HG03095 (cell line): ENCODE measurements at regions not wholly inside any gene's neighbourhood (a gene's known extent, or its start where the extent isn't known, plus 50 kb on each side); places are given as distances from the start of the nearest gene placed in this dataset.

ENCODE experiments used
- ATAC-seq: cut with Tn5 transposase; IDR thresholded peaks from one replicate; pipeline ENCODE4 v1.9.1; 2021; ENCODE audit warnings: moderate library complexity; ENCODE audit not compliant: unreplicated experiment

DNA sequence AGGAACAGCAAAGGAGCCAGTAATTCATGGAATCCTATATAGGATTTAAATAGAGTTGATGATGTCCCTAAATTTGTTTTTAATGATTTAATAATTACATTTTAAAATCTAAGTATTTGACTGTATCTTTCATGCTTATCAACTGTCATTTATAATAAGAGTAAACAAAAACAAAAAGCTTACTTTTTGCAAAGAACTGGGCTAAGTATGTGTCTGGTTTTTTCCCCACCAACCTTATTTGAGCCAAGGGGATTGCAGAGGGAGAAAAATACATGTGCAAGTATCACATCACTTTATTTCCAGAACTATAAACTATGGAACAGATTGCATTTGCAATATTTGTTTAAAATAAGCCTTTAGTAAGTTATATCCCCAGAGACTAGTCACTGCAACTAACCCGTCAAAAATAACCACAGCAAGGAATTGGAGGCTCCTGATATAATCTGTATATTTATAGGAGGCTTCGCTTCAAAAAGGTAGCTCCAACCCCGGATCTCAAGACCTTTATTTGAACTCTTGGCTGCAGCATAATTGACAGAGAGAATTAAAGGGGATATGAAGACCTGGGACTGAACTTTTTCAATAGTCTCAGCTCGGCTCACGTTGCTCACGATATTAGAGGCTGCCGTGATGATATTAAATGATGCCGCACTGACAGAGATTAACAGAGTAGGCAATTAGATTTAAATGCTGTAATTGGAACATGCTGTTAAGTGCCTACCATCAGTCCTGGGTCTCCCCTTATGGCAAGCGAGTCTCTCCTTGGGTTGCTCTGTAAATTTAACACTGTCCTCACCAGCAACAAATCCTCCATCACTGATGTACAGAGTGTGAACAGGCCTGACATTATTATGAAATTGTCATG, 329.1 kb upstream of the NFIA start:
- no peak for ATAC-seq

GRCh38 chr1:60751306-60751705, 331.1 kb upstream of the NFIA start:
- ATAC-seq = no peak

- no peak for ATAC-seq
These were observed 335.0 kb upstream of the NFIA start for GRCh38 chr1:60747353-60747752.

DNA sequence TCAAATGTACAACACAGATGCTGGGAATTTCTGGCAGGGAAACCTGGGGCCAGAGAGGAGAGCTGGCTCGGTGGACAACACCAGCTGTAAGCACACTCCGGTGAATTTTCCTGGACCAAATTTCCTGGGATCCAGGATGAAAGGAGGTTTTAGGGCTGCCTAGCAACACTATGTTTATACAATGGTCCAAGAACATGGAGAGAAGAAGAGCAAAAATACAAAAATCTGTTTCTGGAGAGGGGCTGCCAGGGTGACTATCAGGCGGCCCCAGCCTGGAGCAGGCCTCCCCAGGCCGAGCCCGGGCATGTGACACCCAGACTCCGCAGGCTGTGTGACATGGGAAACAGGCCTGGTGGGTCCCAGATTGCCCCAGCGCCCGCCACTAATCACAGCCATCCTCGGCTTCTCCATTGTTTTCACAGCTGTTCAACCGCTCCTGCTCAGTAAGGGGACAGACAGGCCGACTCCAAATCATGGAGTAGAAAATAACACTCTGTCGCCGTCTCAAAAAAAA, 336.0 kb upstream of the NFIA start:
- no peak for ATAC-seq

DNA sequence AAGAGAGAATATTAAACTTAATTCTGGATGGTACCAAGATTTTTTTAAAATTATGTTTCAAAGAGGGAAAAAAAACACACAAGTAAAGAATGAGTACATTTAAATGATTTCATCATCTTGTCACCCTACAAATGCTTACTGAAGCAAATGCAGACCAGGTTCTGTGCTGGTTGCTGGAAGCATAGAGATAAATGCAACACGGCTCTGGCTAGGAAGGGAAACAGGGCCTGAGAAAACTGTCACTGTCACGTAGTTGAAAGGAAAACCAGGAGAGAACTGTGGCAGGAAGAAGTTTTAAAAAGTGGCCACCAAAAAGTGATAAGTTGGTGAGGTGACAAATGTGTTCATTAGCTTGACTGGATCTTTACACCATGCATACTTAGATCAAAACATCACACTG, 336.9 kb upstream of the NFIA start:
- no peak for ATAC-seq

DNA sequence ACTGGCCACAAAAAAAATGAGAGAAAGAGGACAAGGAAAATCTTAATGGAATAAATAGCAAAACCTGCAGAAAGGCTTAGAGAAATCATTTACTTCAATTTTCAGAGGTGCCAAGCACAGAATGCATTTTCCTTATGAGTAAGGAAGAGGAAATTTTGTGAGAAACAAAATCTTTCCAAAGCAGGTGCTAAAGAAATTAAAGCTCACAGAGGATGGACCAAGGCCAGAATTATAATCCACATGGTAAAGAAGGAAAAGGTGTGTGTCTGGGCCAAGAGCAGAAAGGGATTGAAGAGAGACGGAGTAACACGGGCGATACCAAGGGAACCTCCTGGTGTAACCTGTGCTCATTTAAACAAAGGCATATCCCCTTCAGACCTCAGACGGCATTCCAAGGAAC, 340.0 kb upstream of the NFIA start:
- ATAC-seq = no peak

DNA sequence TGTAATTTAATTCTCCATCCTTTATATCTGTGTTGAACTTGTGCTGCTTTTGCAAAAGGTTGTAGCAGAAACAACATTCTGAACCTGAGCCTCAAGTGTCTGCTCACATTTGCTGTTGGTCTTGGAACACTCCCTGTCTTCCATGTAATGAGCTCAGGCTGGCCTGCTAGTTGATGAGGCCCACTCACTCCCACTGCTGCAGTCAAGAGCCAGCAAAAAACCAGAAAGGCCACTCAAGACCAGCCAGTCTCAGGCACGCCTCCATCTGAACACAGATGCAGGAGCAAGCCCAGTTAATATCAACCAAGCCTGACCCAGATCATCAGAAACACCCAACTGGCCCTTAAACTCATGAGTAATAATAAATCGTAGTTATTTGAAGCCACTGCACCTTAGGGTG, 342.2 kb upstream of the NFIA start:
- ATAC-seq = no peak

GRCh38 chr1:60739729-60740128, 342.6 kb upstream of the NFIA start:
- no peak for ATAC-seq

GRCh38 chr1:60732977-60733401, 349.4 kb upstream of the NFIA start:
- ATAC-seq = no peak

DNA sequence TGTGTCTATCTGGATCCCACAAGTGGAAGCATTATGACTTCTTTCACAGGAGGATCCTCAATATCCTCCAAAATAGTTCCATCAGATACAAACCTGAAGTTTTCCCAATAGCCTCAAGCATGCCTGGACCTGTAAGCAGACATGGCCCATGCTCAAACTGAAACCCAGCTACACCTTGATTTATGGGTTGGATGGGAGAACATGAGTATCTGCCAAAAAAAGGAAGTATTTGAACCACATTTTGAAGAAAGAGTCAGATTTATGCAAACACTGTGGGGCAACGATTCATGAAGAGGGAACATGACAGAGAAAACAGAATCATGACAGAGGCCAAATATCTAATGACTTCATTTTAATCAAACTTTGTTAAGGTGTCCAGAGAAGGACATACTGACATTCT, 351.0 kb upstream of the NFIA start:
- no peak for ATAC-seq

GRCh38 chr1:60727552-60727951, 354.8 kb upstream of the NFIA start:
- no peak for ATAC-seq

- no peak for ATAC-seq
These were observed 365.9 kb upstream of the NFIA start for GRCh38 chr1:60716472-60716871.

- no peak for ATAC-seq
These were observed 366.4 kb upstream of the NFIA start for GRCh38 chr1:60715970-60716369.

- ATAC-seq = no peak
These were observed 372.9 kb upstream of the NFIA start for GRCh38 chr1:60709426-60709825.

DNA sequence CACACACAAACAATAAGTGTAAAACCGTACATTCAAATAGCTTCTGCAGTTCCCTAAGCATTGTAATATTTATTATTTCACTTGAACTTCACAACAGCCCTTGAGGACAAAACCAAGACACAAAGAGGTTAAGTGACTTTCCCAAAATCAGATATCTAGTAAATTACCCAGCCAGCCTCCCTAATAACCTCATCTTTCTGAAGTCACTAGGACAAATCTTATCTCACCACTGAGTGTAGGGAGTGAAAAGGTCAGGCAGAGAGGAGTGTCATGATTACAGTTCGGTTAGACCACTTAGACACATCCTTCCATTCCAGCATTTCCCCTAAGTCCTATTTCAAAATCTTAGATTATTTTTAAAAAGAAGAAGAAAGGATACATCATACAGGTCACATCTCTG, 377.3 kb upstream of the NFIA start:
- no peak for ATAC-seq

GRCh38 chr1:60703155-60703554, 379.2 kb upstream of the NFIA start:
- ATAC-seq = no peak

DNA sequence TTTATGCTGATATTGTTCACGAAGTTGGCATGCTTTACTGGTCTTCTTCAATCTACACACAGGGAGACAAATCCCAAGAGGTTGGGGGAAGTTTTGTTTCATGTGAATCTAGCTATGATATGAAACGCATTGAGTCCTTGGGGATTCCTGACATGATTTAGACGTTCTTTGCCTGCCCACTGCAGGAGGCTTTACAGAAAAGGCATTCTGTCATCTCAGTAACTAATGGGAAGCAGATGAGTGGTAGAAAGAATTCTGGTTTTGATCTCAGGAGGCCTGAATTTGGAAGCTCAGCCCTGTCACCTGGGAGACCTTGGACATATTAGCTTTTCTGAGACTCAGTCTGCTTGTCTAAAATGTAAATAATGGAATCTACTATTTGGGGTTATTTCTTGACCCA, 383.0 kb upstream of the NFIA start:
- no peak for ATAC-seq

DNA sequence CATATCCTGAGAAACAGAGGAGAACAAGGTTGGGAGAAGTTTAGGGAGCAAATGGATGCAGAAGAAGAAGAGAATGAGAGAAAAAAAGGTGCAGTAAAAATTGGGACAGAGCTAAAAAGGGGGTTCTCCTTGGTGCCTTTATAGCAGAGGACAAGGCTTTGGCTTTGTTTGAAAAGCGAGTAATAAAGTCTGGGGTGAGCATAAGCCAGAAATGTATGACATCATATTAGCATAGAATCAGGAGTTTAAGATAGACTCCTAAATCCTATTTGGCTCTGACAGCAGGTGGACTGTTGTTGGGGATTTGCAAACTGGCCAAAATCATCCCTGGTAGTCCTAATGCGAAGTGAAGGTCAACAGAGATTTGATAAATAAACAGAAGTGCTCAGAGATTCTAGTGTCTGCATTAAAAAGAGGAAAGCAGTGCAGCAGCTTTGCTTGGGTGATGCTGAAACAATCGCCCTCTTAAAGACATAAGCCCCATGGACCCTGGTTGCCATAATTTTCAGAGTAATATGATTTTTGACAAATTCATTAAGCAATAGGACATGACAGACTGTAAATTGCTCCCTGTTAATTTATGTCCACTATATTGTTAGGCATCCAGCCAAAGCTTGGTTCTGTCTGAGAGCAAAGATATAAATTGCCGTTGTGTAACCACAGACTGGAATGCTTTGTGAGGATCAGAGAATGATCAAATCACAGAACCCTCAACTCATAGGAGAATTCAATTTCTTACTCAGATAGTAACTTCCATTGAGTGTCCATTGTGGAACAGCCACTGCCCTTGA, 385.0 kb upstream of the NFIA start:
- ATAC-seq = no peak

DNA sequence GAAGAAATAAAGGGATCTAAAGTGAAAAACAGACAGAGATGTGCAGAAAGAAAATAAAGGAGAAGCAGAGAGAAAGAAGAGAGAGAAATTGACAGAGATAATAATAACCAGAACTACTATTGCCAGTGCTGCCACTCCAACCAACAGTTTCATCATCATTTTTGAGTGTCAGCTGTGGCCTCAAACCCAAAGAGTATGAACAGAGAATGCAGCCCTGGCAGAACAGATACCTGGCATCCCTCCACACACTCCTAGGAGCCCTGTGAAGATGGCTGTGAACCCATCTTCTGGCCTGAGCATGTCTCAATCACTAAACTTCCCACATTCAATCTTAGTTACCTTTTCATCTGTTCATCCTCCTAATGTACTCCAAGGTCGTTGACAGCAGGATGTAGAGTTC, 385.8 kb upstream of the NFIA start:
- ATAC-seq = no peak

DNA sequence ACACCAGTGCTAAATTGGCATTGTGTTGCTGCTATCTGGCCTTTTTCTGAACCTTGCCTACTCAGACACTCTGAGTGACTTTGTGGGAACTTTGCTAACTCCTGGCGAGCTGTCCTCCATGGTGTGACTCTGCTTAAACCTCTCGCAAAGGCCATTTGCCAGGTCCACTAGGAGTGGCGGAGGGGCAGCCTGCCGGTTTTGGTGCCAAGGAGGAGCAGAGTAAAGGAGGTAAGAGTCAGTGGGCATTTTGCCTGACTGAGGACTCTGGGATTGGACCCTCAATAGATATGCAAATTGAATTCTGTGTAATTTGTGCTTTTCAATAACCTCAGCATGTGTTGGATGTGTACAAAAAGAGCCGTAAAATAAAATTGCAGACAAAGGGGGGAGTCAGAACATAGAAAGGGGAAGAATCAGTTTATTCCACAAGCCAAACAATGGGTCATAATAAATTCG, 386.6 kb upstream of the NFIA start:
- no peak for ATAC-seq

DNA sequence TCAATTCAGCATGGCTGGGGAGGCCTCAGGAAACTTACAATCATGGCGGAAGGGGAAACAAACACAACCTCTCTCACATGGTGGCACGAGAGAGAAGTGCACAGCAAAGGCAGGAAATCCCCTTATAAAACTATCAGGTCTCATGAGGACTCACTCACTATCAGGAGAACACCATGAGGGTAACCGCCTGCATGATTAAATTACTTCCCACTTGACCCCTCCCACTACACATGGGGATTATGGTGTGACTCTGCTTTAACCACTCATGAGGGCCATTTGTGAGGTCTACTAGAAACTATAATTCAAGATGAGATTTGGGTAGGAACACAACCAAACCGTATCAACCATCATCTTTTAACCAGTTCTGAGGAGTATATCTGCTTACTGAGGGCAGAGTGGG, 387.4 kb upstream of the NFIA start:
- ATAC-seq = no peak

- no peak for ATAC-seq
These were observed 390.3 kb upstream of the NFIA start for GRCh38 chr1:60692031-60692430.
